Loucy (cell line): ENCODE measurements at regions not wholly inside any gene's neighbourhood (a gene's known extent, or its start where the extent isn't known, plus 50 kb on each side); places are given as distances from the start of the nearest gene placed in this dataset.
"Not testable (repeated sequence)": the region's sequence is repeated elsewhere in the genome, so short reads cannot be mapped to it uniquely, and the experiment has no call there.

ENCODE experiments used
- CTCF ChIP-seq: fragments of 200-600 bp; sonication (generic); conservative IDR thresholded peaks from 2 replicates; pipeline ENCODE4 v1.5.1; 2014; ENCODE audit warnings: mild to moderate bottlenecking, antibody characterized with exemption, low read length
- EZH2phosphoT487 ChIP-seq: fragments of 200-600 bp; IDR thresholded peaks from 2 replicates; pipeline ENCODE4 v1.6.1; 2018; ENCODE audit warnings: antibody characterized with exemption, mild to moderate bottlenecking, moderate library complexity, borderline replicate concordance

- not testable (repeated sequence) for TF ChIP-seq CTCF, EZH2phosphoT487
Measured at GRCh38 chr15:20019758-20020157, 521.8 kb downstream of the GOLGA6L6 start.
